ENCODE measurements at regions not wholly inside any gene's neighbourhood (a gene's known extent, or its start where the extent isn't known, plus 50 kb on each side); places are given as distances from the start of the nearest gene placed in this dataset.

- H3K4me3 ChIP-seq (replicated peaks in 1 of 2; ENCODE audit: low read depth in 1 of 2, low read length in 2 of 2) = no peak overlapping the region
- ChIA-PET POLR2A (no interaction called here), CTCF (no interaction called here), RAD21 (ENCODE audit: low non-redundant PET in 1 of 2, low total read pairs in 2 of 2, uncharacterized antibody in 2 of 2, unreplicated experiment in 2 of 2) (no interaction called here)
- TF ChIP-seq POLR2A (IDR thresholded peaks at IDR 0.05; ENCODE audit: borderline replicate concordance, extremely low read depth, insufficient read depth, insufficient read length) = no peak
- TF ChIP-seq ZBTB33 (IDR thresholded peaks at IDR 0.05; ENCODE audit: extremely low read depth, insufficient replicate concordance, low read length) = no peak
- H3K4me1 ChIP-seq (ENCODE audit: control insufficient read depth in 1 of 2, insufficient read depth in 2 of 2, low read length in 2 of 2) = no peaks in the 10 kb centered on the region
- H2AFZ ChIP-seq (ENCODE audit: low read depth, low read length, poor library complexity, severe bottlenecking) = no peak overlapping the region
- no peaks in the 10 kb centered on the region for H3K9me3 ChIP-seq (ENCODE audit: control insufficient read depth in 1 of 2, insufficient read depth in 1 of 2, low read depth in 1 of 2, low read length in 2 of 2)
- DNase-seq (ENCODE audit: low read depth, low spot score) (no peak), ATAC-seq (no peak)
- H3K36me3 ChIP-seq (ENCODE audit: control insufficient read depth in 1 of 2, insufficient read depth in 2 of 2, low read length in 2 of 2) = no peaks in the 10 kb centered on the region
- no peak overlapping the region for H3K9ac ChIP-seq (ENCODE audit: low read length)
- H3K27me3 ChIP-seq (ENCODE audit: insufficient read depth, low read length) = no peaks in the 10 kb centered on the region
- no TSS peak for BruUV-seq (replicated peaks)
- intact Hi-C loops (cut with micrococcal nuclease) = no loop called here
- H3K4me2 ChIP-seq (ENCODE audit: low read length) = no peak overlapping the region
- no peaks in the 10 kb centered on the region for H4K20me1 ChIP-seq (ENCODE audit: insufficient read depth)
- H3K79me2 ChIP-seq (ENCODE audit: insufficient read depth, low read length) = no peaks in the 10 kb centered on the region
- no peak overlapping the region for H3K27ac ChIP-seq (ENCODE audit: low read depth, low read length)
- H3K9me2 ChIP-seq (ENCODE audit: insufficient read depth) = no peaks in the 10 kb centered on the region
Measured at GRCh38 chr6:113149511-113149910, 707.6 kb upstream of the MARCKS start.

GRCh38 chr6:113160306-113161017 is 696.7 kb upstream of the MARCKS start:
- no peak overlapping the region for H3K9ac ChIP-seq (ENCODE audit: low read length)
- CTCF ChIA-PET = no interaction called here
- no TSS peak for BruUV-seq (replicated peaks)

More at GRCh38 chr6:113160306-113161017, 696.7 kb upstream of the MARCKS start:
- H3K4me1 ChIP-seq (ENCODE audit: control insufficient read depth in 1 of 2, insufficient read depth in 2 of 2, low read length in 2 of 2) = no peaks in the 10 kb centered on the region
- no peak overlapping the region for H3K27ac ChIP-seq (ENCODE audit: low read depth, low read length)
- intact Hi-C loops (cut with micrococcal nuclease) = no loop called here
- RAD21 ChIA-PET (ENCODE audit: low non-redundant PET in 1 of 2, low total read pairs in 2 of 2, uncharacterized antibody in 2 of 2, unreplicated experiment in 2 of 2) = no interaction called here
- H3K27me3 ChIP-seq (ENCODE audit: insufficient read depth, low read length) = no peaks in the 10 kb centered on the region
- H3K9me2 ChIP-seq (ENCODE audit: insufficient read depth) = no peaks in the 10 kb centered on the region
- H3K9me3 ChIP-seq (ENCODE audit: control insufficient read depth in 1 of 2, insufficient read depth in 1 of 2, low read depth in 1 of 2, low read length in 2 of 2) = no peaks in the 10 kb centered on the region
- no peaks in the 10 kb centered on the region for H3K79me2 ChIP-seq (ENCODE audit: insufficient read depth, low read length)
- DNase-seq (ENCODE audit: low read depth, low spot score) = no peak
- peak overlapping the region; percentile 3 for H2AFZ ChIP-seq (ENCODE audit: low read depth, low read length, poor library complexity, severe bottlenecking)
- no peaks in the 10 kb centered on the region for H4K20me1 ChIP-seq (ENCODE audit: insufficient read depth)
- no peak for TF ChIP-seq EZH2phosphoT487 (IDR thresholded peaks at IDR 0.05; ENCODE audit: borderline replicate concordance)
- no peak for TF ChIP-seq EGR1 (IDR thresholded peaks at IDR 0.05; ENCODE audit: low read depth)
- no peak for TF ChIP-seq YY1 (IDR thresholded peaks at IDR 0.05; ENCODE audit: extremely low read depth, insufficient replicate concordance, low read depth, low read length)
- H3K4me3 ChIP-seq (replicated peaks in 1 of 2; ENCODE audit: low read depth in 1 of 2, low read length in 2 of 2) = no peak overlapping the region
- POLR2A ChIA-PET = no interaction called here
- ATAC-seq = no peak
- no peaks in the 10 kb centered on the region for H3K36me3 ChIP-seq (ENCODE audit: control insufficient read depth in 1 of 2, insufficient read depth in 2 of 2, low read length in 2 of 2)
- no peak overlapping the region for H3K4me2 ChIP-seq (ENCODE audit: low read length)
